ENCODE measurements at regions not wholly inside any gene's neighbourhood (a gene's known extent, or its start where the extent isn't known, plus 50 kb on each side); places are given as distances from the start of the nearest gene placed in this dataset.

DNA sequence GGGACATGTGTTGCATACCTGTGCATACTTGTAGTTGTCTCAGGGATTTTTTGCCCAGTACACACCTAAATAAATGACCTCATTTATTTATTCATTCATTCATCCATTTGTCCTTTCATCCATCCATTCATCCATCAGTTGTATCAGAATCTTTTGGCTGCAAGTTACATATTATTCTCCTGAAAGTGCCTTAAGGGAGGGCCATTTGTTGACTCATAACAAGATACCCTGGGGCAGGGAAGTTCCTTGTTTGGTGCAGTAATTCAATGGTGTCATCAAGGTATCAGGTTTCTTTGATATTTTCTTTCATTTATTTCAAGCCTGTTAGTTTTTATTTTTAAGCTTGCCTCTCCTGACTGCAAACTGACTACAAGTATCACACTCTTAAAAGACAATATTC is 597.9 kb upstream of the TLE4 start:
- TF ChIP-seq EZH2phosphoT487 (IDR thresholded peaks at IDR 0.05; ENCODE audit: insufficient read depth, low read depth) (no peak), EZH2 (IDR thresholded peaks at IDR 0.05; ENCODE audit: insufficient read depth, poor library complexity, severe bottlenecking) (no peak)

Measured in GM23248 (cell line).